MM.1S (cell line): ENCODE measurements at regions not wholly inside any gene's neighbourhood (a gene's known extent, or its start where the extent isn't known, plus 50 kb on each side); places are given as distances from the start of the nearest gene placed in this dataset.

ENCODE experiments used
- EZH2 ChIP-seq: fragments of 300-600 bp; sonication (generic); optimal IDR thresholded peaks from 2 replicates; pipeline ENCODE3; 2017; ENCODE audit warnings: low read depth, mild to moderate bottlenecking, antibody characterized with exemption, low read length, mixed read lengths
- TF ChIP-seq, protein P1 (sequence below): fragments of 300-600 bp; sonication (generic); IDR thresholded peaks from 2 replicates; pipeline ENCODE4 v1.5.1; 2016; ENCODE audit warnings: antibody characterized with exemption, low read length, mixed read lengths

GRCh38 chr3:182108371-182108770, 396.6 kb downstream of the SOX2 start:
- TF ChIP-seq, protein P1, sequence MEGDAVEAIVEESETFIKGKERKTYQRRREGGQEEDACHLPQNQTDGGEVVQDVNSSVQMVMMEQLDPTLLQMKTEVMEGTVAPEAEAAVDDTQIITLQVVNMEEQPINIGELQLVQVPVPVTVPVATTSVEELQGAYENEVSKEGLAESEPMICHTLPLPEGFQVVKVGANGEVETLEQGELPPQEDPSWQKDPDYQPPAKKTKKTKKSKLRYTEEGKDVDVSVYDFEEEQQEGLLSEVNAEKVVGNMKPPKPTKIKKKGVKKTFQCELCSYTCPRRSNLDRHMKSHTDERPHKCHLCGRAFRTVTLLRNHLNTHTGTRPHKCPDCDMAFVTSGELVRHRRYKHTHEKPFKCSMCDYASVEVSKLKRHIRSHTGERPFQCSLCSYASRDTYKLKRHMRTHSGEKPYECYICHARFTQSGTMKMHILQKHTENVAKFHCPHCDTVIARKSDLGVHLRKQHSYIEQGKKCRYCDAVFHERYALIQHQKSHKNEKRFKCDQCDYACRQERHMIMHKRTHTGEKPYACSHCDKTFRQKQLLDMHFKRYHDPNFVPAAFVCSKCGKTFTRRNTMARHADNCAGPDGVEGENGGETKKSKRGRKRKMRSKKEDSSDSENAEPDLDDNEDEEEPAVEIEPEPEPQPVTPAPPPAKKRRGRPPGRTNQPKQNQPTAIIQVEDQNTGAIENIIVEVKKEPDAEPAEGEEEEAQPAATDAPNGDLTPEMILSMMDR = no peak
- TF ChIP-seq EZH2 = no peak
